Stimulated activated naive B cell treated with anti-CD40 and anti-IgM and Interleukin-4, amounts not matched to agents 10 μg/mL and 1 μg/mL and 100 μg/mL, for 72 hours (primary cell): ENCODE measurements at regions not wholly inside any gene's neighbourhood (a gene's known extent, or its start where the extent isn't known, plus 50 kb on each side); places are given as distances from the start of the nearest gene placed in this dataset.

Source experiments
- ATAC-seq, 2 donors: fragments of 150-1000 bp; cut with Tn5 transposase; replicated peaks; 2 replicates each; pipeline ENCODE4 v1.10.0; 2021; ENCODE audit warnings: moderate library complexity in 1 of 2
- DNase-seq: peaks from one replicate; pipeline ENCODE4 v3.0.0; 2021
- H3K27ac Mint-ChIP-seq: one replicate; pipeline ENCODE4 v1.8.0; 2022; ENCODE audit warnings: mild to moderate bottlenecking, mixed read lengths
- H3K27me3 Mint-ChIP-seq, 2 donors: one replicate each; pipeline ENCODE4 v1.8.0; 2022; ENCODE audit warnings: mixed read lengths in 2 of 2
- H3K36me3 Mint-ChIP-seq, 2 donors: one replicate each; pipeline ENCODE4 v1.8.0; 2022; ENCODE audit warnings: mixed read lengths in 2 of 2, mild to moderate bottlenecking in 1 of 2
- H3K4me1 Mint-ChIP-seq, 2 donors: one replicate each; pipeline ENCODE4 v1.8.0; 2022; ENCODE audit warnings: mixed read lengths in 2 of 2, mild to moderate bottlenecking in 1 of 2
- H3K4me3 Mint-ChIP-seq, 2 donors: one replicate each; pipeline ENCODE4 v1.8.0; 2022; ENCODE audit warnings: mild to moderate bottlenecking in 2 of 2, mixed read lengths in 2 of 2, moderate library complexity in 1 of 2
- H3K9me3 Mint-ChIP-seq, 2 donors: one replicate each; pipeline ENCODE4 v1.8.0; 2022; ENCODE audit warnings: mixed read lengths in 2 of 2, mild to moderate bottlenecking in 1 of 2

DNA sequence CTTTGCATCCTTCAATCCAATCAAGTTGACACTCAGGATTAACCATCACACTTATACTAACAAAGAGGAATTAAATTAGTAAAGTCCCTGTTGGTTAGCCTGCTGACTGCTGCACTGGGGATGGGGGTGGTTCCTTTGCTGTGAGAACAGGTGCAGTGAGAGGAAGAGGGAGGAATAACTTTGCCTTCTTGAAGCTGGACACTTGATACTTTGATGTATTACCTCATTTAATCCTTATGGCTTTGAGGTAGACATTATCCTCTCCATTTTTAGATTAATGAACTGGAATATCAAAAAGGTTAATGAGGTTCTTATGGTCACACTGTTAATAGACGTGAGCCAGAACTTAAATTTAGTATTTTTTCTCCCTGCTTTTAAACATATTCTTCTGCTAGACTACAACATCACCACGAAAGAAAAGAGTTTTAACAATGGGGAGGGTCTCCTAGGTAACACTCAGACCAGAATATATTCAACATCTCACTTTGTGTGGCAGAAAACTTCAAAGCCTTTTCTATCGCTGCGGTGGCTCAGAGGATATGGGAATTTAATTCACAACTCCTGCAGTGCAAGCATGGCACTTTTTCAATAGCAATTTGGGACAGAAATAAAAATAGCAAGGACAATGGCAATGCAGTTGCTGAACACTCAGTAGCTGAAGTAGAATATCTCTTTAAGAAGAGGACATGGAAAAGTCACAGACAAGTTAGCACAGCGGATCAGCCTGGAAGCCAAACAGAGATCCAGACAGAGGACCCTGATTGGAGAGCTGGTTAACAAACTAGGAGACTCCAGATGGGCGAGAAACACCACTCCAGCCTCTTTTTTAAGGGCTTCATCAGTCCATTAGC, 68.8 kb upstream of the DNAH14 start:
- no peak for DNase-seq
- Mint-ChIP-seq H3K9me3 (peaks cover 3 to 9% of the 10 kb centered on the region in 2 donors), H3K27ac (no peak overlapping the region), H3K4me1 (no peaks in the 10 kb centered on the region), H3K27me3 (peaks cover 6 to 8% of the 10 kb centered on the region in 2 donors), H3K4me3 (no peak overlapping the region), H3K36me3 (no peaks in the 10 kb centered on the region)
- ATAC-seq = no peak

DNA sequence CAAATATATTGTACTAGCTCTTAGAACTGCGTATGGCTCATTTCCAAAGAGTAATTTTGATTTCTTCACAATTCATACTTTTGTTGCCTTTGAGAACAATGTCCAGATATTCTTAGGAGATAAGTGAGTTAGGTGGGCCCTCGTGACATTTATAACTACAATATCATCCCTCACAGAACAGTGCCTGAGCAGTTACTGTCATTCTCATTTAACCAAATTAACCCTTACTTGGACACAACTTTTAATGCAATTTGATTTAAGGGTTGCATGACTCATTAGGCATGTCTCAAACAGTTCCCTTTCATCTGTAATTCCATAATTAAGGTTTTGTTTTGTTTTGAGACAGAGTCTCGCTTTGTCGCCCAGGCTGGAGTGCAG, 68.1 kb upstream of the DNAH14 start:
- no peak for ATAC-seq
- peaks cover 4 to 6% of the 10 kb centered on the region in 2 donors for H3K27me3 Mint-ChIP-seq
- H3K36me3 Mint-ChIP-seq = no peaks in the 10 kb centered on the region
- no peak overlapping the region for H3K4me3 Mint-ChIP-seq
- DNase-seq = no peak
- H3K27ac Mint-ChIP-seq = no peak overlapping the region
- H3K9me3 Mint-ChIP-seq = peaks cover 3 to 9% of the 10 kb centered on the region in 2 donors
- no peaks in the 10 kb centered on the region for H3K4me1 Mint-ChIP-seq

DNA sequence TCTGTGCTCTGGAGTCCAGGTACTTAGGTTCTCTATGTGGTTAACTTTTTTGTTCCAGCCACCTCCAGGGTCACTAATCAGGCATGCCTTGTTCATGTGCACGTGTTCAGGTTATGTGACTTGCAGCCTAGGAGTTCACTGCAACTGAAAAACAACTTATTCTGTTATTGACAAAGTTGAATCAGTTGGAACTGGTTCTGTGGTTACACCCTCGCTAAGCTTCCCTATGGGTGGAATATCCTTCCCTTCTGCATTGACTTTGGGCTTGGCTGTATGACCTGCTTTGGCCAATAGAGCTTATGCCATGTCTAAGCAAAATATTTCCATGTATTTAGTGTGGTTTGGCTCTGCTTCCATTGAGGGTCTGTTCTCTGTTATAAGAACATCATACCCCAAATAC, 66.0 kb upstream of the DNAH14 start:
- H3K36me3 Mint-ChIP-seq = no peaks in the 10 kb centered on the region
- ATAC-seq (no peak), DNase-seq (no peak)
- no peak overlapping the region for H3K4me3 Mint-ChIP-seq
- peaks cover 3 to 6% of the 10 kb centered on the region in 2 donors for H3K27me3 Mint-ChIP-seq
- H3K9me3 Mint-ChIP-seq = peaks cover 3 to 5% of the 10 kb centered on the region in 2 donors
- H3K27ac Mint-ChIP-seq = no peak overlapping the region
- no peaks in the 10 kb centered on the region for H3K4me1 Mint-ChIP-seq

DNA sequence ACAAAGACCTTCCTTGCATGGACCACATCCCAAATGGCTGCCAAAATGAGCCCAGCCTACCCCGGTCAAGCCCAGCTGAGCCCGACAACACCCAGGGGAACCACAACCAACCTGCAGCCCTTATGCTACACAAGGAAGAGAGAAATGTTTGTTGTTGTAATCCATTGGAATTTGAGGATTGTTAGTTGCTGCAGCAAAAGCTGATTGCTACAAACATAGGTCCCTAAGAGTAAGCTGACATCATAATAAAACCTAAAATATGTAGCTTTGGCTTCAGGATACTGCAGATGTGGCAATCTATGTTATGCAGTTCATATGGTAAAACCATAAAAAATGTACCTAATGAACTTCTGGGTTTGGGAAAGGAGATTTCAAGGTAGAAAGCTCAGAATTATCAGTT, 65.5 kb upstream of the DNAH14 start:
- Mint-ChIP-seq H3K4me1 (no peaks in the 10 kb centered on the region), H3K36me3 (no peaks in the 10 kb centered on the region), H3K27ac (no peak overlapping the region), H3K4me3 (no peak overlapping the region), H3K9me3 (peaks cover 3 to 5% of the 10 kb centered on the region in 2 donors), H3K27me3 (peaks cover 3 to 6% of the 10 kb centered on the region in 2 donors)
- ATAC-seq (no peak), DNase-seq (no peak)

DNA sequence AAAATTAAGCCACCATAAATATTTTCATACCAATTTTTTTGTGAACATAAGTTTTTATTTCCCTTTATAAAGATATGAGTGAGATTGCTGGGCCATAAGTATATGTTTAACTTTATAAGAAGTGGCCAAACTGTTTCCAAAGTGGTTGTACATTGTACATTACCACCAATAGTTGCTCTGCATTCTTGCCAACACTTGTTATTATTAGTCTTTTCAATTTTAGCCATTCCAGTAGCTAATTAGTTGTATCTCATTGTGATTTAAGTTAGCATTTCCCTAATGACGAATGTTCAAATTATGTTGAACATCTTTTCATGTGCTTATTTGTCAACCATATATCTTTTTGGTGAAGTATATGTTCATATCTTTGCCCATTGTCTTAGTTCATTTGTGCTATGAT, 64.0 kb upstream of the DNAH14 start:
- Mint-ChIP-seq H3K9me3 (peaks cover 3 to 5% of the 10 kb centered on the region in 2 donors), H3K4me1 (no peaks in the 10 kb centered on the region), H3K36me3 (no peaks in the 10 kb centered on the region), H3K27ac (no peak overlapping the region), H3K4me3 (no peak overlapping the region), H3K27me3 (peaks cover 0 to 6% of the 10 kb centered on the region in 2 donors)
- no peak for DNase-seq
- ATAC-seq = no peak

DNA sequence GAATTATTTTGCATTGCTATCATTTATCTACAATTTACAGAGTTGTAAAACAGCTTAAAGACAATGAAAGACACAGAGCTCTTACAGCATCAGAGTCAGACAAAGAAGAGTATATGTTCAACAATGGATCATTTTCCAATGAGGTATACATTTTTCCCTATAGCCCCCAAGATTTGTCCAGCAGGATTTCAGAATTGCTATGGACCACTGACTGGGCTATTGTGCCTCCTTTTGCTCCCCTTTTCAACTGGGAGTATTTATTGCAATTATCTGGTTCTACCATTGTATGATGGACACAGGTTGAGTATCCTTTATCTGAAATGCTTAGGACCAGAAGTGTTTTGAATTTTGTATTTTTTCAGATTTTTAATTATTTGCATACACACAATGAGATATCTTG, 62.5 kb upstream of the DNAH14 start:
- no peak overlapping the region for H3K27ac Mint-ChIP-seq
- peaks cover 0 to 6% of the 10 kb centered on the region in 2 donors for H3K27me3 Mint-ChIP-seq
- ATAC-seq = no peak
- H3K9me3 Mint-ChIP-seq = peaks cover 3 to 5% of the 10 kb centered on the region in 2 donors
- no peaks in the 10 kb centered on the region for H3K36me3 Mint-ChIP-seq
- no peak for DNase-seq
- no peak overlapping the region for H3K4me3 Mint-ChIP-seq
- no peaks in the 10 kb centered on the region for H3K4me1 Mint-ChIP-seq

DNA sequence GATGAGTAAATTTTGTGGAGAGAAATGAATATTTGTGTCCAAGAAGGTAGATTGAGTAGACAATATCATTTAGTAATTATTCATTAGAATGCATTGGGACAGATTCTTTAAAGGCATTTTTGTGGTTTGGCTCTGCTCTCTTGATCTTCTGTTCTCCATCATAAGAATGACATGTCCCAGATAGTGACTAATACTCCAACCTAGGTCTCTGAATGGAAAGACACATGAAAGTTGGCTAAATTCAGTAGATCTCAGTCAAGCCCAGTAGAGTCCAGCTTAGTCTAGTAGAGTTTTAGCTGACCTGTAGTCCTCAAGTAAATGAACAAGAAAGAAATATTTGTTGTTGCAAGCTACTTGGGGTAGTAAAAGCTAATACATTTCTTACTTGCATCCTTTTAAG, 61.8 kb upstream of the DNAH14 start:
- DNase-seq = no peak
- Mint-ChIP-seq H3K36me3 (no peaks in the 10 kb centered on the region), H3K27me3 (peaks cover 0 to 6% of the 10 kb centered on the region in 2 donors), H3K27ac (no peak overlapping the region), H3K9me3 (peaks cover 3 to 5% of the 10 kb centered on the region in 2 donors), H3K4me3 (no peak overlapping the region), H3K4me1 (no peaks in the 10 kb centered on the region)
- no peak for ATAC-seq

DNA sequence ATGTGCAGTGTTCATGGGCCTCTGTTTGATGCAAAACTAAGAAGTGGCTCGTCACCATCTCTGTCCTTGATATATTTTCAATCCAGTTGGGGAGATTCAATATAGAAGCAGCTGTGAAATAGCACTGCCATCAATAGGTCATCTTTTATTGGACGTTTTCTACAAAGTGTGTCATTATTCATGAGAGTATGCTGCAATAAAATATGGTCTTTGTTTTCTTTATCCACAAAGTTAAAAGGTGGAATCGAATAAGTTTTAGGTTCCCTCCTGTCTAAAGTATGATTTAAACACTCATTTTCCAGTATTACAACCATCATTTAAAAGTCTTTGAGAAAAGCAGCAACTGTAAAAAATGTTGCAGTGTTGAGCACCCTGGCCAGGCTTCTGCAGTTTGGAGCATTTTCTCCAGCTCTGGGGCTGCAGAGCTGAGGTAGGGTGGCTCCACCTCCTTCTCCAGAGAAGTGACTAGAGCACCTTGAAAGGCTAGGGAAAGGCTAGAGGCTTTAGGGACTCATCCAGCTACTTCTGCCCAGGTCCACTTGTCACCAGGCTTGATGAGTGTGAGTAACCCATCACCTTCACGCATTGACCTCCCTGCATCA, 56.5 kb upstream of the DNAH14 start:
- no peak overlapping the region for H3K27ac Mint-ChIP-seq
- DNase-seq (no peak), ATAC-seq (no peak)
- no peaks in the 10 kb centered on the region for H3K9me3 Mint-ChIP-seq
- no peak overlapping the region for H3K4me3 Mint-ChIP-seq
- no peaks in the 10 kb centered on the region for H3K4me1 Mint-ChIP-seq
- peaks cover 4 to 10% of the 10 kb centered on the region in 2 donors for H3K27me3 Mint-ChIP-seq
- H3K36me3 Mint-ChIP-seq = no peaks in the 10 kb centered on the region

DNA sequence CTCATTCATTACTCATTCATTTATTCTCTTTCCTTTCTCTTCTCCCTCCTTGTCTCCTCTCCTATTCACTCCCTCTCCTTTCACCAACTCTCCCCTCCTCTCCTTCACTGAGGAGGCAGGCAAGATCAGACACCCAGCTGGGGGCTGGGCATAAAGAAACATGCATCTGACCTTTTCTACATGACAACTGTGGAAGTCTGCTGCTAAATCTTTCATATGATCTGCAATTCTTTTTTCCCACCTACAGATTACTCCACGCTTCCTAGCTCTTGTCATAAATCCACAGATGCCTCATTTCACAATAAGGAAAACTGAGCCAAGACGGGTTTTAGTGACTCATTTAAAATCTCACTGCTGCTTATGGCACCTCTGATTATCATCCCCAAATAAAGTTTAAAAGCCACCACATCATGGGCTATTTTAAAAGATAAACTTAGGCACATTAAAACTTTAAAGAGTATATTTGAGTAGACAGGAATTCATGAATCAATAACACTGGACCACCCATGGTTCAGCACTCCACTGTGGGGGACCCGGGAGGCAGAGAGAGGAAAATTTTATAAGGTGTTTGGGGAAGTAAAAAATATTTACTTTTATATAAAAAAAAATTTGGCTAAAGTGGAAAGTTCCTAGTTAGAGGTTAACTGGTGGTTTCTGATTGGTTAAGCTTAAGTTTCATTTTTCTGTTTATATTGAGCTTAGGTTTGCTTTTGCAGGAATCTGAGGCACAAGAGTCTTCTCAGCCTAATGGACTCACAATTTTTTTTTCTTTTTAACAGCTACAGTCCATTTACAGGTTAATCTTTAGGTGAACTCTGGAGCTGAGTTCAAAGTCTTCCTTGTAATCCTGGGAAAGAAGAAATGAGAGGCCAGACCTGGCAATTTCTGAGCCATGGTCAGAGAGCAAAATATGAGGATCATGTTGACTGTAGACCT, 55.8 kb upstream of the DNAH14 start:
- Mint-ChIP-seq H3K9me3 (no peaks in the 10 kb centered on the region), H3K27me3 (peaks cover 4 to 10% of the 10 kb centered on the region in 2 donors), H3K36me3 (no peaks in the 10 kb centered on the region), H3K4me3 (no peak overlapping the region), H3K27ac (no peak overlapping the region), H3K4me1 (no peaks in the 10 kb centered on the region)
- no peak for DNase-seq
- no peak for ATAC-seq

DNA sequence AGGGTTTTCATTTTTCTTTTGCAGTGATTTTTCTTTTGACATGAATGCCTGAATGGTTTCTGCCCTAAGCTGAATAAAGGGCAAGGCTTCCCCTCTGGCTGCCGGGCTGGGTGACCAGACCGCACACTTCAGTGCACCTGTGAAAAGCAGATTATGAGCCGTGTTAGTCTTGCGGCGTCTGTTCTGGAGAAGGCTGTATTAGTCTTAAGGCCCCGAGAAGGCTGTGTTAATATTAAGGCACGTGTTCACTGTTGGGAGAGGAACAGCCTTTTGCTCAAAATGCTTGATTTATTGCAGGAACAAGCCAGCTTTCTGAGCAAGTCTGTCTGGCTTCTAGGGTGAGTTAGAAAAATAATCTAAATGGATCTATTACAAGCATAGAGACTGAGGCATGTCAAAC, 54.7 kb upstream of the DNAH14 start:
- DNase-seq (no peak), ATAC-seq (no peak)
- H3K27ac Mint-ChIP-seq = no peak overlapping the region
- peaks cover 4 to 10% of the 10 kb centered on the region in 2 donors for H3K27me3 Mint-ChIP-seq
- no peaks in the 10 kb centered on the region for H3K9me3 Mint-ChIP-seq
- H3K4me1 Mint-ChIP-seq = no peaks in the 10 kb centered on the region
- no peaks in the 10 kb centered on the region for H3K36me3 Mint-ChIP-seq
- H3K4me3 Mint-ChIP-seq = no peak overlapping the region

DNA sequence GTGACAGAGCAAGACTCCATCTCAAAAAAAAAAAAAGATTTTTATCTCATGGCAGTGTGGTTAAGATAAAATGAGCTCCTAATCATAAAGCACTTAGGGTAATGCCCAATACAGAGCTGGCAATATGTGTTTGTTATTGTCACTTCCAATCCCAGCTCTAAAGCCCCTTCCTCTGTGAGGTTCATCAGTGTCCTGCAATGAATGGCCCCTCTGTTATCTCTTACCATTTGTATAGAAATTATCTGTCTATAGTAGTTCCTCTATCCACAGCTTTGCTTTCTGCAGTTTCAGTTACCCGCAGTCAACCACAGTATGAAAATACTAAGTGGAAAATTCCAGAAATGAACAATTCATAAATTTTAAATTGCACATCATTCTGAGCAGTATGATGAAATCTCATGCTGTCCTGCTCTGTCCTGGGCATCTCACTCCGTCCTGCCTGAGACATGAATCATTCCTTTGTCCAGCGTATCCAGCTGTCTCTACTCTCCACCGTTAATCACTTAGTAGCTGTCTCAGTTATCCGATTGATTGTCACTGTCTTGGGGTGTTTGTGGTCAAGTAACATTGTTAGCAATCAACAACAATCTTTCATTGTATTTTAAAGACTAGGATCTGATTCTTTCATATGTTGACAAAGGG, 50.2 kb upstream of the DNAH14 start:
- H3K36me3 Mint-ChIP-seq = no peaks in the 10 kb centered on the region
- H3K27ac Mint-ChIP-seq = peak overlapping the region; percentile 37
- no peaks in the 10 kb centered on the region for H3K9me3 Mint-ChIP-seq
- DNase-seq = no peak
- no peak for ATAC-seq
- no peak overlapping the region for H3K4me3 Mint-ChIP-seq
- no peaks in the 10 kb centered on the region for H3K4me1 Mint-ChIP-seq
- H3K27me3 Mint-ChIP-seq = peaks cover 8 to 16% of the 10 kb centered on the region in 2 donors
